Osteoblast (primary cell): ENCODE measurements at regions not wholly inside any gene's neighbourhood (a gene's known extent, or its start where the extent isn't known, plus 50 kb on each side); places are given as distances from the start of the nearest gene placed in this dataset.
"Not testable (repeated sequence)": the region's sequence is repeated elsewhere in the genome, so short reads cannot be mapped to it uniquely, and the experiment has no call there.

Experiments
- DNase-seq: peaks from one replicate; pipeline ENCODE4 v3.0.0; 2011; ENCODE audit warnings: low spot score, mixed read lengths; ENCODE audit not compliant: insufficient read length; ENCODE audit errors: missing footprints
- H2AFZ ChIP-seq: 2 replicates; pipeline ENCODE4 v1.6.0; 2011; ENCODE audit warnings: mild to moderate bottlenecking, low read length
- H3K27ac ChIP-seq: 2 replicates; pipeline ENCODE4 v1.5.1; 2011; ENCODE audit warnings: mild to moderate bottlenecking, low read depth, low read length, moderate library complexity
- H3K27me3 ChIP-seq: 2 replicates; pipeline ENCODE4 v1.6.0; 2012; ENCODE audit warnings: mild to moderate bottlenecking, control low read depth, inconsistent platforms, low read length, moderate library complexity; ENCODE audit not compliant: insufficient read depth
- H3K36me3 ChIP-seq: 2 replicates; pipeline ENCODE4 v1.5.1; 2011; ENCODE audit warnings: mild to moderate bottlenecking, low read length, control low read depth, moderate library complexity; ENCODE audit not compliant: insufficient read depth
- H3K4me1 ChIP-seq: 2 replicates; pipeline ENCODE4 v1.5.1; 2011; ENCODE audit warnings: mild to moderate bottlenecking, low read length, control low read depth, moderate library complexity; ENCODE audit not compliant: insufficient read depth
- H3K4me2 ChIP-seq: 2 replicates; pipeline ENCODE4 v1.6.0; 2011; ENCODE audit warnings: mild to moderate bottlenecking, low read length; ENCODE audit not compliant: insufficient read depth
- H3K4me3 ChIP-seq: fragments of 200-600 bp; sonication (generic); 3 replicates; pipeline ENCODE4 v1.5.1; 2012; ENCODE audit warnings: mild to moderate bottlenecking, low read length, inconsistent platforms; ENCODE audit not compliant: insufficient read depth
- H3K79me2 ChIP-seq: 2 replicates; pipeline ENCODE4 v1.6.0; 2012; ENCODE audit warnings: mild to moderate bottlenecking, low read length, control low read depth, inconsistent platforms; ENCODE audit not compliant: insufficient read depth
- H3K9me3 ChIP-seq: 2 replicates; pipeline ENCODE4 v1.5.1; 2011; ENCODE audit warnings: low read depth, low read length, control low read depth
- H4K20me1 ChIP-seq: 2 replicates; pipeline ENCODE4 v1.6.0; 2012; ENCODE audit warnings: mild to moderate bottlenecking, low read length, control low read depth; ENCODE audit not compliant: insufficient read depth
- TF ChIP-seq, protein P1 (sequence below): IDR thresholded peaks from 2 replicates; pipeline ENCODE4 v1.5.1; 2011; ENCODE audit warnings: mild to moderate bottlenecking, low read depth, low read length, moderate library complexity; ENCODE audit errors: extremely low read depth

GRCh38 chr14:105581551-105582341 is 55.4 kb downstream of the TMEM121 start:
- H3K79me2 ChIP-seq: no peaks in the 10 kb centered on the region
- no peak overlapping the region for H3K4me2 ChIP-seq
- H3K9me3 ChIP-seq: no peaks in the 10 kb centered on the region
- no peaks in the 10 kb centered on the region for H3K4me1 ChIP-seq
- H3K4me3 ChIP-seq: no peak overlapping the region
- DNase-seq: peak; percentile 61
- no peaks in the 10 kb centered on the region for H3K36me3 ChIP-seq
- H2AFZ ChIP-seq: no peak overlapping the region
- H4K20me1 ChIP-seq: no peaks in the 10 kb centered on the region
- H3K27me3 ChIP-seq: no peaks in the 10 kb centered on the region
- no peak overlapping the region for H3K27ac ChIP-seq
- TF ChIP-seq, protein P1, sequence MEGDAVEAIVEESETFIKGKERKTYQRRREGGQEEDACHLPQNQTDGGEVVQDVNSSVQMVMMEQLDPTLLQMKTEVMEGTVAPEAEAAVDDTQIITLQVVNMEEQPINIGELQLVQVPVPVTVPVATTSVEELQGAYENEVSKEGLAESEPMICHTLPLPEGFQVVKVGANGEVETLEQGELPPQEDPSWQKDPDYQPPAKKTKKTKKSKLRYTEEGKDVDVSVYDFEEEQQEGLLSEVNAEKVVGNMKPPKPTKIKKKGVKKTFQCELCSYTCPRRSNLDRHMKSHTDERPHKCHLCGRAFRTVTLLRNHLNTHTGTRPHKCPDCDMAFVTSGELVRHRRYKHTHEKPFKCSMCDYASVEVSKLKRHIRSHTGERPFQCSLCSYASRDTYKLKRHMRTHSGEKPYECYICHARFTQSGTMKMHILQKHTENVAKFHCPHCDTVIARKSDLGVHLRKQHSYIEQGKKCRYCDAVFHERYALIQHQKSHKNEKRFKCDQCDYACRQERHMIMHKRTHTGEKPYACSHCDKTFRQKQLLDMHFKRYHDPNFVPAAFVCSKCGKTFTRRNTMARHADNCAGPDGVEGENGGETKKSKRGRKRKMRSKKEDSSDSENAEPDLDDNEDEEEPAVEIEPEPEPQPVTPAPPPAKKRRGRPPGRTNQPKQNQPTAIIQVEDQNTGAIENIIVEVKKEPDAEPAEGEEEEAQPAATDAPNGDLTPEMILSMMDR: no peak

GRCh38 chr14:105582639-105583038 is 56.3 kb downstream of the TMEM121 start:
- H3K79me2 ChIP-seq: no peaks in the 10 kb centered on the region
- H4K20me1 ChIP-seq: no peaks in the 10 kb centered on the region
- no peak overlapping the region for H3K4me2 ChIP-seq
- H3K9me3 ChIP-seq: no peaks in the 10 kb centered on the region
- TF ChIP-seq, protein P1: no peak
- no peaks in the 10 kb centered on the region for H3K27me3 ChIP-seq
- H3K27ac ChIP-seq: no peak overlapping the region
- peak; percentile 79 for DNase-seq
- no peak overlapping the region for H2AFZ ChIP-seq
- H3K4me3 ChIP-seq: no peak overlapping the region
- H3K4me1 ChIP-seq: no peaks in the 10 kb centered on the region
- H3K36me3 ChIP-seq: no peaks in the 10 kb centered on the region

DNA sequence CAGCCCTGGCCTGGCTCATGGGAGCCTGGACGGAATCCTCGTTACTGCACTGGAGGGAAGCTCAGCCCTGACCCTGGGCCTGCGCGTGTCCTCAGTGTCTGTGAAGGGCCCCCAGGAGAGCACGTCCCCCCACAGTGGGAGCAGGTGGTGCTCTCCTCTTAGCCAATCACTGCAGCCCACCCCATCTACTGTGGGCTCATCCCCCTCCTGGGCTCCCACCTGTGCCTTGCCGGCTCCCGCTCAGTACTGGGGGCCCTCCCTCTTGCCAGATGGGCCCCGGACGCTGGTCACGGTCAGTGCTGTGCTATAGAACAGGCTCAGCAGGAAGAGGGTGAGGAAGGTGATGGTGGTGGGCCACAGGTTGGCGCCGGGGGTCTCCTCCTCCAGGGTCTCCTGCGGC is 57.5 kb downstream of the TMEM121 start:
- not testable (repeated sequence) for H3K4me2 ChIP-seq, H3K9me3 ChIP-seq

DNA sequence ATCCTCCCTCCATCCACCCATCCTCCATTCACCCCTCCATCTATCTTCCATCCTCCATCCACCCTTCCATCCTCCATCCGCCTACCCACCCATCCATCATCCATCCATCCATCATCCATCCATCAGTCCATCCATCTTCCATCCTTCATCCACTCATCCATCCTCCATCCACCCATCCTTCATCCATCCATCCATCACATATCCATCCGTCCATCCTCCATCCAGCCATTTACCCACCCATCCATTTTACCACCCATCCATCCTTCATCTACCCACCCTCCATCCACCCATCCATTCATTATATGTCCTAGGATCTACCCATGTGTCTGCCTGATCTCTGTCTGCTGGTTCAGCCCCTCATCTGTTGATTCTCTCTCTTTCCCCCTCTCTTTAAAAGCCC is 58.9 kb downstream of the TMEM121 start:
- H3K36me3 ChIP-seq, H3K4me3 ChIP-seq, H3K27me3 ChIP-seq, H2AFZ ChIP-seq, H4K20me1 ChIP-seq, H3K27ac ChIP-seq, H3K79me2 ChIP-seq, H3K9me3 ChIP-seq, H3K4me1 ChIP-seq, DNase-seq, H3K4me2 ChIP-seq: not testable (repeated sequence)

More for the DNA sequence above, 57.5 kb downstream of the TMEM121 start:
- H3K27ac ChIP-seq, DNase-seq, H3K4me1 ChIP-seq, H3K4me3 ChIP-seq, H2AFZ ChIP-seq, H4K20me1 ChIP-seq, H3K79me2 ChIP-seq, H3K36me3 ChIP-seq, H3K27me3 ChIP-seq: not testable (repeated sequence)

DNA sequence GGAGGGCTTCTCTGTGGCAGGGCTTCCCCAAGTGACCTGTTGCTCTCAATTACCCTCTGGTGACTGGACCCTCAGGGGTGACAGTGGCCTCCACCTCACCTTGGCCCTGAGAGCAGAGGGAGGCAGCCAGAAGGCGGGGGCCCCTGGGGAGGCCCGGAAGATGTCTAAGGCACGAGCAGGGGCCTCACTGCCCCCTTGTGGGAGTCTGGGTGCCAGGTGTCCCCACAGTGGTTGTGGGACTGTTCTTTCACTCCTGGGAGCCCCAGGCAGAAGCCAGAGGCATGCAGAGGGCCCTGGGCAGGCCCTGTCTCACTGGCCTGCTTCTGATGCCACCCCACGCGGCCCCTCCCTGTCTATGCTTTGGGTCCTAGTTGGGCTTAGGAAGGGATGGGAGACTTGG is 59.3 kb downstream of the TMEM121 start:
- not testable (repeated sequence) for H4K20me1 ChIP-seq, DNase-seq, H3K9me3 ChIP-seq, H3K4me1 ChIP-seq, H3K27me3 ChIP-seq, H3K4me2 ChIP-seq, H3K27ac ChIP-seq, H3K36me3 ChIP-seq, H3K79me2 ChIP-seq, H2AFZ ChIP-seq, H3K4me3 ChIP-seq

- not testable (repeated sequence) for H3K9me3 ChIP-seq
These were observed 59.9 kb downstream of the TMEM121 start for GRCh38 chr14:105586144-105586872.

DNA sequence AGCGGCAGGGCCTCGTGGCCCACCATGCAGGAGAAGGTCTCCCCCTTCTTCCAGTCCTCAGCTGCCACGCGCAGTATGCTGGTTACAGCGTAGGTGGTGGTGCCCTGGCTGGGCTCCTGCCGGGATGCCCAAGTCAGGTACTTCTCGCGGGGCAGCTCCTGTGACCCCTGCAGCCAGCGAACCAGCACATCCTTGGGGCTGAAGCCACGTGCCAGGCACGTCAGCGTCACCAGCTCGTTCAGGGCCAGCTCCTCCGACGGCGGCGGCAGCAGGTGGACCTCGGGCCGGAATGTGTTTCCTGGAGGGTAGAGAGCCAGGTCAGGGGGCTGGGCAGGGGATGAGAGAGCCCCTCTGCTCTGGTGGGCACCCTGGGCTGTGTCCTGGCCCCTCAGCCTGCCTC is 60.7 kb downstream of the TMEM121 start:
- not testable (repeated sequence) for H4K20me1 ChIP-seq, H3K79me2 ChIP-seq, DNase-seq, H2AFZ ChIP-seq, H3K4me2 ChIP-seq, H3K27ac ChIP-seq, H3K4me3 ChIP-seq, H3K9me3 ChIP-seq, H3K36me3 ChIP-seq, H3K27me3 ChIP-seq, H3K4me1 ChIP-seq

More at GRCh38 chr14:105586144-105586872, 59.9 kb downstream of the TMEM121 start:
- H3K79me2 ChIP-seq, H3K4me1 ChIP-seq, H2AFZ ChIP-seq, DNase-seq, H3K36me3 ChIP-seq, H3K4me2 ChIP-seq, H4K20me1 ChIP-seq, H3K27ac ChIP-seq, H3K4me3 ChIP-seq, H3K27me3 ChIP-seq: not testable (repeated sequence)
